Liver (tissue), 8 donors: ENCODE measurements at regions not wholly inside any gene's neighbourhood (a gene's known extent, or its start where the extent isn't known, plus 50 kb on each side); places are given as distances from the start of the nearest gene placed in this dataset.

Experiments used
- DNase-seq: peaks from one replicate; pipeline ENCODE4 v3.0.0-alpha.2; 2017; ENCODE audit warnings: low spot score
- H3K27ac ChIP-seq, 2 donors: one replicate each; pipeline ENCODE4 v1.7.0; 2013; ENCODE audit warnings: inconsistent platforms in 2 of 2, low read length in 2 of 2, control low read depth in 1 of 2, low read depth in 1 of 2, mild to moderate bottlenecking in 1 of 2
- H3K27me3 ChIP-seq, 4 donors: one replicate each; pipeline versions ENCODE4 v1.6.1 to v1.7.0; 2013; ENCODE audit warnings: low read length in 3 of 4, inconsistent platforms in 1 of 4, mild to moderate bottlenecking in 1 of 4, moderate library complexity in 1 of 4; ENCODE audit not compliant: control insufficient read depth in 4 of 4, insufficient read depth in 4 of 4
- H3K36me3 ChIP-seq, 4 donors: one replicate each; pipeline versions ENCODE4 v1.6.1 to v1.7.0; 2013; ENCODE audit warnings: low read length in 3 of 4, mild to moderate bottlenecking in 3 of 4, low read depth in 1 of 4, moderate library complexity in 1 of 4; ENCODE audit not compliant: control insufficient read depth in 4 of 4, insufficient read depth in 3 of 4
- H3K4me1 ChIP-seq, 4 donors: one replicate each; pipeline versions ENCODE4 v1.6.1 to v1.7.0; 2013; ENCODE audit warnings: low read length in 3 of 4, mild to moderate bottlenecking in 3 of 4, moderate library complexity in 1 of 4; ENCODE audit not compliant: control insufficient read depth in 4 of 4, insufficient read depth in 4 of 4
- H3K4me3 ChIP-seq, 3 donors: one replicate each; pipeline versions ENCODE4 v1.6.1 to v1.7.0; 2013; ENCODE audit warnings: low read length in 3 of 3, control low read depth in 1 of 3, low read depth in 1 of 3, mild to moderate bottlenecking in 1 of 3
- H3K9ac ChIP-seq, 2 donors: one replicate each; pipeline ENCODE4 v1.7.0; 2013; ENCODE audit warnings: low read length in 2 of 2, mild to moderate bottlenecking in 2 of 2, moderate library complexity in 2 of 2, control low read depth in 1 of 2, low read depth in 1 of 2
- H3K9me3 ChIP-seq, 4 donors: one replicate each; pipeline versions ENCODE4 v1.6.1 to v1.7.0; 2013; ENCODE audit warnings: low read length in 3 of 4; ENCODE audit not compliant: control insufficient read depth in 4 of 4
- ATF3 ChIP-seq: IDR thresholded peaks from 2 replicates; pipeline ENCODE4 v1.6.1; 2016; ENCODE audit warnings: antibody characterized with exemption
- CTCF ChIP-seq: fragments of 150-350 bp; IDR thresholded peaks from 2 replicates; pipeline ENCODE4 v1.5.1; 2017; ENCODE audit warnings: improper control_type of control experiment, low read depth, low read length; ENCODE audit not compliant: missing input control
- EGR1 ChIP-seq, 2 donors: IDR thresholded peaks; 2 replicates each; pipeline ENCODE4 v1.6.1; 2016 to 2018; ENCODE audit warnings: antibody characterized with exemption in 2 of 2, low read depth in 2 of 2
- FOXA2 ChIP-seq: IDR thresholded peaks from 2 replicates; pipeline ENCODE4 v1.6.1; 2016; ENCODE audit warnings: antibody characterized with exemption
- HNF4A ChIP-seq, 2 donors: conservative IDR thresholded peaks; 2 replicates each; pipeline ENCODE4 v1.6.1; 2016; ENCODE audit warnings: antibody characterized with exemption in 2 of 2, mild to moderate bottlenecking in 2 of 2
- HNF4G ChIP-seq: IDR thresholded peaks from 2 replicates; pipeline ENCODE4 v1.6.1; 2016; ENCODE audit warnings: antibody characterized with exemption
- JUND ChIP-seq, 2 donors: IDR thresholded peaks; 2 replicates each; pipeline ENCODE4 v1.6.1; 2016; ENCODE audit warnings: antibody characterized with exemption in 2 of 2
- MAX ChIP-seq: IDR thresholded peaks from 2 replicates; pipeline ENCODE4 v1.6.1; 2016; ENCODE audit warnings: antibody characterized with exemption
- NR2F2 ChIP-seq: IDR thresholded peaks from 2 replicates; pipeline ENCODE4 v1.6.1; 2016; ENCODE audit warnings: antibody characterized with exemption
- RAD21 ChIP-seq, 2 donors: IDR thresholded peaks; 2 replicates each; pipeline ENCODE4 v1.6.1; 2016; ENCODE audit warnings: antibody characterized with exemption in 2 of 2, mild to moderate bottlenecking in 2 of 2
- REST ChIP-seq: IDR thresholded peaks from 2 replicates; pipeline ENCODE4 v1.6.1; 2016; ENCODE audit warnings: antibody characterized with exemption, mild to moderate bottlenecking
- RXRA ChIP-seq, 2 donors: IDR thresholded peaks; 2 replicates each; pipeline ENCODE4 v1.6.1; 2017 to 2018; ENCODE audit warnings: antibody characterized with exemption in 2 of 2, mild to moderate bottlenecking in 1 of 2
- SP1 ChIP-seq: IDR thresholded peaks from 2 replicates; pipeline ENCODE4 v1.6.1; 2018; ENCODE audit warnings: antibody characterized with exemption, mild to moderate bottlenecking
- TAF1 ChIP-seq: conservative IDR thresholded peaks from 2 replicates; pipeline ENCODE4 v1.6.1; 2016; ENCODE audit warnings: antibody characterized with exemption, mild to moderate bottlenecking
- YY1 ChIP-seq: IDR thresholded peaks from 2 replicates; pipeline ENCODE4 v1.6.1; 2016; ENCODE audit warnings: antibody characterized with exemption, mild to moderate bottlenecking
- ZBTB33 ChIP-seq: IDR thresholded peaks from 2 replicates; pipeline ENCODE4 v1.6.1; 2016; ENCODE audit warnings: antibody characterized with exemption
- WGBS: extraction: QIAGEN DNeasy Blood & Tissue Kit; methylation state at CpG from one replicate; pipeline ENCODE4 v1.1.7; 2013; 5-methylcytosine and 5-hydroxymethylcytosine counted together
- donor health status: healthy.
- donor health status: healthy.
- donor health status: healthy.
- donor health status: healthy.
- donor health status: healthy.

- H3K4me3 ChIP-seq, result no peak overlapping the region
- no peaks in the 10 kb centered on the region for H3K4me1 ChIP-seq
- TF ChIP-seq ATF3 (no peak), MAX (no peak), SP1 (no peak), RXRA (IDR thresholded peaks at IDR 0.05) (no peak)
- H3K27me3 ChIP-seq, result no peaks in the 10 kb centered on the region
- DNase-seq, result no peak
- no peak overlapping the region for H3K27ac ChIP-seq
- no peaks in the 10 kb centered on the region for H3K9me3 ChIP-seq
- peaks cover 0 to 23% (median 10%) of the 10 kb centered on the region in 4 donors for H3K36me3 ChIP-seq
- WGBS, result 87% methylated on average over 4 of the region's 4 CpGs
- no peak overlapping the region for H3K9ac ChIP-seq
These were observed 74.2 kb downstream of the C9orf152 start for GRCh38 chr9:110133608-110134210.

- no peak for DNase-seq
- Histone ChIP-seq H3K27me3 (no peaks in the 10 kb centered on the region), H3K9ac (no peak overlapping the region), H3K36me3 (peaks cover 2 to 26% (median 12%) of the 10 kb centered on the region in 4 donors), H3K4me1 (peaks cover 0 to 3% (median 0%) of the 10 kb centered on the region in 4 donors), H3K4me3 (no peak overlapping the region), H3K27ac (no peak overlapping the region), H3K9me3 (no peaks in the 10 kb centered on the region)
- TF ChIP-seq RXRA (IDR thresholded peaks at IDR 0.05), result no peak
- TF ChIP-seq HNF4A (conservative IDR thresholded peaks at IDR 0.05), result no peak
- TF ChIP-seq YY1, result no peak
- TF ChIP-seq HNF4G, result no peak
- no peak for TF ChIP-seq EGR1 (IDR thresholded peaks at IDR 0.05; ENCODE audit: low read depth in 2 of 2)
- no peak for TF ChIP-seq MAX
- TF ChIP-seq REST, result no peak
- no peak for TF ChIP-seq SP1
- TF ChIP-seq JUND (IDR thresholded peaks at IDR 0.05), result no peak
- TF ChIP-seq NR2F2, result no peak
- TF ChIP-seq FOXA2, result no peak
- no peak for TF ChIP-seq CTCF
- TF ChIP-seq RAD21 (IDR thresholded peaks at IDR 0.05), result no peak
- TF ChIP-seq ZBTB33, result no peak
- TF ChIP-seq ATF3, result no peak
- TF ChIP-seq TAF1, result no peak
- WGBS, result 96% methylated on average over 1 of the region's 1 CpG
These were observed 72.1 kb downstream of the C9orf152 start for GRCh38 chr9:110135846-110136245.
